GM06990 (cell line): ENCODE measurements at regions not wholly inside any gene's neighbourhood (a gene's known extent, or its start where the extent isn't known, plus 50 kb on each side); places are given as distances from the start of the nearest gene placed in this dataset.

Experiments used
- DNase-seq: peaks from one replicate; pipeline ENCODE4 v3.0.0-alpha.2; 2011; ENCODE audit not compliant: insufficient read length; ENCODE audit errors: extremely low read depth
- H3K27me3 ChIP-seq: replicated peaks from 2 replicates; pipeline ENCODE4 v1.6.0; 2011; ENCODE audit warnings: low read length; ENCODE audit not compliant: control insufficient read depth, insufficient read depth
- H3K36me3 ChIP-seq: 2 replicates; pipeline ENCODE4 v1.5.1; 2011; ENCODE audit warnings: low read length; ENCODE audit not compliant: control insufficient read depth, insufficient read depth
- H3K4me3 ChIP-seq: replicated peaks from 2 replicates; pipeline ENCODE4 v1.5.1; 2011; ENCODE audit warnings: low read depth, mild to moderate bottlenecking, control low read depth, low read length
- CTCF ChIP-seq: IDR thresholded peaks from 2 replicates; pipeline ENCODE4 v1.5.1; 2011; ENCODE audit warnings: low read length, control low read depth, mild to moderate bottlenecking, inconsistent platforms; ENCODE audit not compliant: insufficient read depth, poor library complexity, severe bottlenecking

- H3K36me3 ChIP-seq: no peaks in the 10 kb centered on the region
- no peak for DNase-seq
- TF ChIP-seq CTCF: no peak
- no peak overlapping the region for H3K4me3 ChIP-seq
- no peaks in the 10 kb centered on the region for H3K27me3 ChIP-seq
Observed at GRCh38 chr18:78733762-78734613, 245.6 kb upstream of the SALL3 start.

GRCh38 chr18:78734614-78734945, 245.0 kb upstream of the SALL3 start:
- no peaks in the 10 kb centered on the region for H3K36me3 ChIP-seq
- DNase-seq: no peak
- TF ChIP-seq CTCF: no peak
- no peak overlapping the region for H3K4me3 ChIP-seq
- H3K27me3 ChIP-seq: no peaks in the 10 kb centered on the region

DNA sequence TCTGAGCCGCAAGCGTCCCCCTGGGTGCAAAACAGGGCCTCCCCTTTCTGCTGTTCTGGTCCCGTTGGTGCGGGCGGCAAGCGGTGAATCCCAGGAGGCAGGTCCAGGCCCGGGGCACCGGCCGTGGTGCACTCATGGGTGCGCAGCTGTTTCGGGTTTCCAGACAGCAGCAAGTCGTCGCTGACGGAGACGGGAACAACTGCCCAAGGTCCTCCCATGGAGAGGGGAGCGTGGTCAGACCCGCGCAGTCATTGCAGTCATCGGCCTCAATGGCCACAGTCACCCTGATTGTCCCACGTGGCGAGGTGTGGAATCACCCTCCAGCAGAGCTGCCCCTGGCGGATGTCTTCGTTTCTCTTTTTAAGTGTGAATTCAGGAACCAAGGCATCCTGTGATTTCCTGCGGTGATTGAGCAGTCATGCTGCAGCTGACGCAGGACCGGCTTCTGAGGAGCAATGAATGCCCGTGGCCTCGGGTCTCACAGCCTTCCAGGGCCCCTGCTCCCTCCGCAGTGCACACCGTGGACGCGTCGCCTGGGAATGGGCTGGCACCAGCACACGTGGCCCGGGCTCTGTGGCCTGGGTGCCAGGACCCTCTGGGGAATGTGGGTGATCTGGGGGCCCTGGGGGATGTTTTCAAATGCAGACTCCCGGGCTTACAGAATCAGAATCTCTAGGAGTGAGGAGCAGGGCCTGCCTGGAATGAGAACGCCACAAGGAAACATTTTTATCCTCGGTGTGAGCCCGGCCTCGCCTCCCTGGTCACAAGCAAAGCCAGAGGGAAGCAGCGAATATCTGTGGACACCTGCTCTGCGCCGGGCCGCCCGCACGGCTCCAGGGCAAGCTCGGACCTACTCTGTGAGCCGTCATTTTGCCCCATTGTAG, 244.2 kb upstream of the SALL3 start:
- DNase-seq: no peak
- no peaks in the 10 kb centered on the region for H3K36me3 ChIP-seq
- no peak overlapping the region for H3K4me3 ChIP-seq
- no peak for TF ChIP-seq CTCF
- no peaks in the 10 kb centered on the region for H3K27me3 ChIP-seq

DNA sequence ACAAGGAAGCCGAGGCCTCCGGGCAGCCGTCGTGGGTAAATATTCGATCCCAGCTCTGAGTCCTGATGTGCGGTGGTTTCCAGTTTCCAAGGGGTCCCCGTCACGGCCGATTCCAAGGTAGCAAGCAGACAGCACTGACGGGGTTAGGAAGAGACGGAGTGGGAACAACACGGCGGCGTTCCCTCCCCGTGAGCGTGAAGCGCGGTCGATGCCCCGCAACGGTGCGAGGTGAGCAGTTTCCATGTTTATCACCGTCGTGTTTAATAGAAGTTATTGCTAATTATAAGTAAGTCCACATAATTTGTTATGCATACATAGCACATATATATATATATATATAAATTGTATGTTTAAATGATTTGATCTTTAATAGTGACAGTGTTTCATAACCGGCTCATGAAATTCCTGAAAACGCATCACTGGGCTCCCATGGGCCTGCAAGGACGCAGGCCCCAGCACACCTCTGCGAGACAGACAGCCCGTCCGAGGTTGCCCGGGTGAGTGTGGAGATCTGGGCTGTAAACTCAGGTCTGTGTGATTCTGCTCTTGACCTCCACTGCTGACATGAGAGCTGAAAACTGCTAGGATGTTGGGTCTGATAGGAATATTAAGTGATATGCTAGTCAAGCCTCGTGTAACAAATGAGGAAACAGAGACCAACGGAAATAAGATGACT, 243.5 kb upstream of the SALL3 start:
- TF ChIP-seq CTCF: no peak
- Histone ChIP-seq H3K4me3 (no peak overlapping the region), H3K27me3 (no peaks in the 10 kb centered on the region), H3K36me3 (no peaks in the 10 kb centered on the region)
- no peak for DNase-seq

GRCh38 chr18:78737006-78737915, 242.4 kb upstream of the SALL3 start:
- no peak for TF ChIP-seq CTCF
- no peaks in the 10 kb centered on the region for H3K36me3 ChIP-seq
- no peak for DNase-seq
- H3K27me3 ChIP-seq: no peaks in the 10 kb centered on the region
- no peak overlapping the region for H3K4me3 ChIP-seq
